CD4-positive, alpha-beta T cell treated with Interleukin-17A for 1 hour (primary cell): ENCODE measurements at regions not wholly inside any gene's neighbourhood (a gene's known extent, or its start where the extent isn't known, plus 50 kb on each side); places are given as distances from the start of the nearest gene placed in this dataset.

ENCODE experiments used
- DNase-seq: peaks from one replicate; pipeline ENCODE4 v3.0.0-alpha.2; 2020

- DNase-seq, result no peak
These were observed 52.5 kb downstream of the KCNF1 start for GRCh38 chr2:10964052-10964790.

GRCh38 chr2:10965241-10965843 is 53.6 kb downstream of the KCNF1 start:
- no peak for DNase-seq

- DNase-seq, result no peak
These were observed 54.3 kb downstream of the KCNF1 start for GRCh38 chr2:10966056-10966455.

- DNase-seq, result no peak
These were observed 55.0 kb downstream of the KCNF1 start for GRCh38 chr2:10966741-10967140.

GRCh38 chr2:10968176-10968575 is 56.4 kb downstream of the KCNF1 start:
- DNase-seq, result no peak

- DNase-seq, result no peak
These were observed 58.9 kb downstream of the KCNF1 start for GRCh38 chr2:10970666-10971065.

GRCh38 chr2:10971161-10971887 is 59.6 kb downstream of the KCNF1 start:
- DNase-seq, result no peak

GRCh38 chr2:10971888-10972260 is 60.1 kb downstream of the KCNF1 start:
- no peak for DNase-seq

- DNase-seq, result no peak
These were observed 61.1 kb downstream of the KCNF1 start for GRCh38 chr2:10972683-10973433.

- no peak for DNase-seq
These were observed 62.0 kb downstream of the KCNF1 start for GRCh38 chr2:10973766-10974165.

GRCh38 chr2:10977003-10977402 is 65.3 kb downstream of the KCNF1 start:
- DNase-seq, result no peak

- DNase-seq, result no peak
These were observed 65.9 kb downstream of the KCNF1 start for GRCh38 chr2:10977621-10978020.

GRCh38 chr2:10978090-10978670 is 66.4 kb downstream of the KCNF1 start:
- no peak for DNase-seq

GRCh38 chr2:10980071-10980470 is 68.3 kb downstream of the KCNF1 start:
- no peak for DNase-seq

- DNase-seq, result no peak
These were observed 69.2 kb downstream of the KCNF1 start for GRCh38 chr2:10980886-10981425.

GRCh38 chr2:10981451-10981850 is 69.7 kb downstream of the KCNF1 start:
- DNase-seq, result no peak

GRCh38 chr2:10981941-10982431 is 70.3 kb downstream of the KCNF1 start:
- no peak for DNase-seq

GRCh38 chr2:10982931-10983701 is 71.4 kb downstream of the KCNF1 start:
- no peak for DNase-seq

- no peak for DNase-seq
These were observed 72.0 kb downstream of the KCNF1 start for GRCh38 chr2:10983711-10984110.

- DNase-seq, result no peak
These were observed 72.8 kb downstream of the KCNF1 start for GRCh38 chr2:10984418-10985135.

GRCh38 chr2:10985260-10985659 is 73.5 kb downstream of the KCNF1 start:
- no peak for DNase-seq
